Right atrium auricular region (tissue), 2 donors: ENCODE measurements at regions not wholly inside any gene's neighbourhood (a gene's known extent, or its start where the extent isn't known, plus 50 kb on each side); places are given as distances from the start of the nearest gene placed in this dataset.

Experiments used
- DNase-seq: peaks from one replicate; pipeline ENCODE4 v3.0.0-alpha.2; 2019; ENCODE audit warnings: low spot score
- H3K27ac ChIP-seq, 2 donors: fragments of 200-600 bp; sonication (generic); 1 replicate in 1 of 2; 2 replicates in 1 of 2; pipeline ENCODE4 v1.5.1; 2016 to 2019
- H3K27me3 ChIP-seq, 2 donors: fragments of 200-600 bp; sonication (generic); one replicate each; pipeline versions ENCODE4 v1.5.1 to v1.6.0; 2017 to 2019
- H3K36me3 ChIP-seq: fragments of 200-600 bp; sonication (generic); one replicate; pipeline ENCODE4 v1.5.1; 2016
- H3K4me1 ChIP-seq, 2 donors: fragments of 200-600 bp; sonication (generic); one replicate each; pipeline versions ENCODE4 v1.5.1 to v1.6.0; 2017 to 2019
- H3K4me3 ChIP-seq, 2 donors: fragments of 200-600 bp; sonication (generic); 1 replicate in 1 of 2; 2 replicates in 1 of 2; pipeline ENCODE4 v1.5.1; 2017 to 2019; ENCODE audit warnings: mild to moderate bottlenecking in 1 of 2, moderate library complexity in 1 of 2
- H3K9me3 ChIP-seq, 2 donors: fragments of 200-600 bp; sonication (generic); one replicate each; pipeline ENCODE4 v1.5.1; 2019
- CTCF ChIP-seq, 2 donors: fragments of 200-600 bp; sonication (generic); IDR thresholded peaks; one replicate each; pipeline ENCODE4 v1.5.1; 2019; ENCODE audit warnings: antibody characterized with exemption in 2 of 2

- Histone ChIP-seq H3K9me3 (no peaks in the 10 kb centered on the region), H3K4me1 (no peaks in the 10 kb centered on the region), H3K27me3 (no peaks in the 10 kb centered on the region), H3K36me3 (no peaks in the 10 kb centered on the region), H3K4me3 (no peak overlapping the region), H3K27ac (no peak overlapping the region)
- DNase-seq, result no peak
- no peak for TF ChIP-seq CTCF (IDR thresholded peaks at IDR 0.05)
Measured at GRCh38 chr14:36439766-36440165, 80.3 kb downstream of the NKX2-1 start.

GRCh38 chr14:36438883-36439282 is 81.1 kb downstream of the NKX2-1 start:
- Histone ChIP-seq H3K9me3 (no peaks in the 10 kb centered on the region), H3K4me3 (no peak overlapping the region), H3K36me3 (no peaks in the 10 kb centered on the region), H3K27ac (no peak overlapping the region), H3K27me3 (no peaks in the 10 kb centered on the region), H3K4me1 (no peaks in the 10 kb centered on the region)
- TF ChIP-seq CTCF (IDR thresholded peaks at IDR 0.05), result no peak
- no peak for DNase-seq

- Histone ChIP-seq H3K9me3 (no peaks in the 10 kb centered on the region), H3K27ac (no peak overlapping the region), H3K4me1 (no peaks in the 10 kb centered on the region), H3K27me3 (no peaks in the 10 kb centered on the region), H3K36me3 (no peaks in the 10 kb centered on the region), H3K4me3 (no peak overlapping the region)
- DNase-seq, result no peak
- TF ChIP-seq CTCF (IDR thresholded peaks at IDR 0.05), result no peak
Measured at GRCh38 chr14:36430662-36431084, 89.4 kb downstream of the NKX2-1 start.

GRCh38 chr14:36430169-36430568 is 89.9 kb downstream of the NKX2-1 start:
- Histone ChIP-seq H3K36me3 (no peaks in the 10 kb centered on the region), H3K27me3 (no peaks in the 10 kb centered on the region), H3K27ac (no peak overlapping the region), H3K4me3 (no peak overlapping the region), H3K9me3 (no peaks in the 10 kb centered on the region), H3K4me1 (no peaks in the 10 kb centered on the region)
- no peak for TF ChIP-seq CTCF (IDR thresholded peaks at IDR 0.05)
- DNase-seq, result no peak

GRCh38 chr14:36429692-36430091 is 90.3 kb downstream of the NKX2-1 start:
- Histone ChIP-seq H3K36me3 (no peaks in the 10 kb centered on the region), H3K27me3 (no peaks in the 10 kb centered on the region), H3K4me3 (no peak overlapping the region), H3K4me1 (no peaks in the 10 kb centered on the region), H3K9me3 (no peaks in the 10 kb centered on the region), H3K27ac (no peak overlapping the region)
- no peak for TF ChIP-seq CTCF (IDR thresholded peaks at IDR 0.05)
- DNase-seq, result no peak

GRCh38 chr14:36428350-36428749 is 91.7 kb downstream of the NKX2-1 start:
- Histone ChIP-seq H3K9me3 (no peaks in the 10 kb centered on the region), H3K4me3 (no peak overlapping the region), H3K4me1 (no peaks in the 10 kb centered on the region), H3K27ac (no peak overlapping the region), H3K27me3 (no peaks in the 10 kb centered on the region), H3K36me3 (no peaks in the 10 kb centered on the region)
- DNase-seq, result no peak
- no peak for TF ChIP-seq CTCF (IDR thresholded peaks at IDR 0.05)
